ENCODE measurements at regions not wholly inside any gene's neighbourhood (a gene's known extent, or its start where the extent isn't known, plus 50 kb on each side); places are given as distances from the start of the nearest gene placed in this dataset.

GRCh38 chrX:15914486-15914885, 59.9 kb upstream of the AP1S2 start:
- TF ChIP-seq POLR2A (IDR thresholded peaks at IDR 0.05) (no peak), POLR2AphosphoS5 (IDR thresholded peaks at IDR 0.05) (no peak)
